ENCODE measurements at regions not wholly inside any gene's neighbourhood (a gene's known extent, or its start where the extent isn't known, plus 50 kb on each side); places are given as distances from the start of the nearest gene placed in this dataset.

GRCh38 chr15:81959196-81959595 lies 86.6 kb downstream of the MEX3B start:
- TF ChIP-seq CTCF (IDR thresholded peaks at IDR 0.05) (no peak), POLR2AphosphoS5 (IDR thresholded peaks at IDR 0.05; ENCODE audit: low read depth, low read length) (no peak), SIN3A (IDR thresholded peaks at IDR 0.05; ENCODE audit: borderline replicate concordance, insufficient read depth, low read depth, low read length) (no peak), REST (IDR thresholded peaks at IDR 0.05; ENCODE audit: insufficient read depth in 1 of 2, low read depth in 2 of 2, low read length in 1 of 2) (no peak)
